GM12878 (cell line): ENCODE measurements at regions not wholly inside any gene's neighbourhood (a gene's known extent, or its start where the extent isn't known, plus 50 kb on each side); places are given as distances from the start of the nearest gene placed in this dataset.

Source experiments
- ATAC-seq: fragments of 200-7000 bp; cut with Tn5 transposase; 3 replicates; pipeline ENCODE4 v1.9.1; 2020; ENCODE audit warnings: mild to moderate bottlenecking, moderate library complexity
- BruUV-seq: library from RNA; stranded (reverse); fragments of 400-500 nt; replicated peaks from 2 replicates; lab custom pipeline; 2021; lab: Mats Ljungman, UMichigan
- CTCF ChIA-PET: fragments of 300-600 bp; sonication (Branson Sonifier 250); formaldehyde crosslinking; extraction: SDS; loops from one replicate; lab custom pipeline; 2021; ENCODE audit warnings: inconsistent platforms; lab: Yijun Ruan, JAX
- POLR2A ChIA-PET: fragments of 350-600 bp; formaldehyde crosslinking; extraction: SDS; loops from one replicate; lab custom pipeline; 2021; ENCODE audit warnings: inconsistent platforms; lab: Charles Lee
- RAD21 ChIA-PET: fragments of 300-600 bp; sonication (Branson Sonifier 250); formaldehyde crosslinking; loops from one replicate; lab custom pipeline; 2023; ENCODE audit warnings: antibody characterized with exemption; ENCODE audit not compliant: unreplicated experiment; lab: Charles Lee
- SMC1A ChIA-PET: fragments of 300-600 bp; sonication (Branson Sonifier 250); formaldehyde crosslinking; loops from one replicate; lab custom pipeline; 2023; ENCODE audit not compliant: unreplicated experiment, uncharacterized antibody; lab: Charles Lee
- DNase-seq: peaks from one replicate; pipeline ENCODE4 v3.0.0-alpha.2; 2011; ENCODE audit warnings: low read depth, low spot score
- FAIRE-seq: peaks from 3 replicates; lab custom pipeline; 2011; peaks lifted over from hg19 to GRCh38; lab: Jason Lieb, UNC
- H2AFZ ChIP-seq: 2 replicates; pipeline ENCODE4 v1.6.0; 2011; ENCODE audit warnings: low read depth, low read length, control low read depth; ENCODE audit not compliant: control insufficient read depth
- H3K27ac ChIP-seq: 2 replicates; pipeline ENCODE4 v1.5.1; 2011; ENCODE audit warnings: control low read depth; ENCODE audit not compliant: control insufficient read depth, insufficient read depth
- H3K27me3 ChIP-seq, 2 experiments: replicated peaks in 1 of 2; 2 replicates each; pipeline versions ENCODE4 v1.6.0 to v1.6.1; 2011; ENCODE audit warnings: low read length in 1 of 2; ENCODE audit not compliant: control insufficient read depth in 2 of 2, insufficient read depth in 2 of 2
- H3K36me3 ChIP-seq, 2 experiments: 2 replicates each; pipeline ENCODE4 v1.5.1; 2011; ENCODE audit warnings: low read length in 1 of 2; ENCODE audit not compliant: control insufficient read depth in 2 of 2, insufficient read depth in 2 of 2
- H3K4me1 ChIP-seq: 2 replicates; pipeline ENCODE4 v1.6.1; 2011; ENCODE audit warnings: mild to moderate bottlenecking, low read length, moderate library complexity, mixed read lengths; ENCODE audit not compliant: control insufficient read depth, insufficient read depth
- H3K4me2 ChIP-seq: 2 replicates; pipeline ENCODE4 v1.6.0; 2011; ENCODE audit warnings: control low read depth; ENCODE audit not compliant: control insufficient read depth, insufficient read depth
- H3K4me3 ChIP-seq: fragments of 200-600 bp; sonication (generic); 2 replicates; pipeline ENCODE4 v1.5.1; 2016
- H3K79me2 ChIP-seq: 2 replicates; pipeline ENCODE4 v1.6.0; 2011; ENCODE audit warnings: low read length; ENCODE audit not compliant: control insufficient read depth, insufficient read depth
- H3K9ac ChIP-seq: 2 replicates; pipeline ENCODE4 v1.8.0; 2011; ENCODE audit warnings: low read length, control low read depth, mixed read lengths; ENCODE audit not compliant: control insufficient read depth, insufficient read depth
- H3K9me3 ChIP-seq: replicated peaks from 3 replicates; pipeline ENCODE4 v1.5.1; 2011; ENCODE audit warnings: mild to moderate bottlenecking, low read length; ENCODE audit not compliant: control insufficient read depth, insufficient read depth
- H4K20me1 ChIP-seq: 2 replicates; pipeline ENCODE4 v1.6.0; 2011; ENCODE audit not compliant: control insufficient read depth, insufficient read depth
- ATF3 ChIP-seq: IDR thresholded peaks from 2 replicates; pipeline ENCODE4 v1.6.1; 2011; ENCODE audit warnings: low read depth, mild to moderate bottlenecking, low read length, moderate library complexity, borderline replicate concordance; ENCODE audit errors: extremely low read depth
- BCL3 ChIP-seq: IDR thresholded peaks from 2 replicates; pipeline ENCODE4 v1.6.1; 2011; ENCODE audit warnings: borderline replicate concordance, low read depth, mild to moderate bottlenecking, moderate library complexity, low read length; ENCODE audit not compliant: insufficient read depth, poor library complexity, severe bottlenecking
- CEBPZ ChIP-seq: fragments of 150-350 bp; IDR thresholded peaks from 2 replicates; pipeline ENCODE4 v1.6.1; 2016; ENCODE audit warnings: low read depth, low read length
- CHD2 ChIP-seq: IDR thresholded peaks from 2 replicates; pipeline ENCODE4 v1.6.1; 2011; ENCODE audit warnings: low read depth, low read length, improper control_type of control experiment, borderline replicate concordance
- FOS ChIP-seq: IDR thresholded peaks from 3 replicates; pipeline ENCODE4 v1.6.1; 2011; ENCODE audit warnings: borderline replicate concordance; ENCODE audit not compliant: insufficient read length; ENCODE audit errors: extremely low read depth
- IKZF1 ChIP-seq: fragments of 450-650 bp; conservative IDR thresholded peaks from 2 replicates; pipeline ENCODE4 v1.6.1; 2017; ENCODE audit warnings: antibody characterized with exemption, mild to moderate bottlenecking
- IRF3 ChIP-seq: fragments of 450-650 bp; IDR thresholded peaks from 2 replicates; pipeline ENCODE4 v1.6.1; 2014; ENCODE audit warnings: mild to moderate bottlenecking
- PAX8 ChIP-seq: fragments of 450-650 bp; IDR thresholded peaks from 2 replicates; pipeline ENCODE4 v1.6.1; 2017; ENCODE audit warnings: mild to moderate bottlenecking, moderate library complexity
- PML ChIP-seq: IDR thresholded peaks from 2 replicates; pipeline ENCODE4 v1.6.1; 2012; ENCODE audit warnings: low read length, inconsistent platforms
- RBBP5 ChIP-seq: fragments of 200-600 bp; sonication (generic); conservative IDR thresholded peaks from 2 replicates; pipeline ENCODE4 v1.6.1; 2016
- SMAD5 ChIP-seq: IDR thresholded peaks from 2 replicates; pipeline ENCODE4 v1.6.1; 2016; ENCODE audit warnings: antibody characterized with exemption, low read depth
- SREBF2 ChIP-seq: IDR thresholded peaks from 2 replicates; pipeline ENCODE4 v1.6.1; 2012; ENCODE audit warnings: mild to moderate bottlenecking, low read length
- TBL1XR1 ChIP-seq: IDR thresholded peaks from 2 replicates; pipeline ENCODE4 v1.6.1; 2012; ENCODE audit warnings: low read depth, low read length, improper control_type of control experiment
- ZNF592 ChIP-seq: fragments of 450-650 bp; IDR thresholded peaks from 2 replicates; pipeline ENCODE4 v1.6.1; 2017; ENCODE audit warnings: mild to moderate bottlenecking, moderate library complexity
- WGBS: methylation state at CpG from one replicate; pipeline ENCODE4 v1.1.6; 2016; ENCODE audit warnings: low lambda C conversion rate; ENCODE audit not compliant: insufficient replicate concordance, insufficient coverage; ENCODE audit errors: missing lambda C conversion rate; 5-methylcytosine and 5-hydroxymethylcytosine counted together
- in situ Hi-C: fragments of 300-500 bp; cut with MboI; formaldehyde crosslinking; loops from 9 replicates; pipeline ENCODE4 v1.14.3; 2018; ENCODE audit warnings: mixed read lengths
- intact Hi-C: fragments of 100-400 bp; cut with micrococcal nuclease; formaldehyde crosslinking; loops from one replicate; pipeline ENCODE4 v1.14.2; 2022; ENCODE audit not compliant: unreplicated experiment

- TF ChIP-seq CEBPZ (no peak), CHD2 (no peak), SREBF2 (no peak), ZNF592 (no peak), PAX8 (no peak), SMAD5 (no peak)
- TF ChIP-seq, all 136 proteins: peak for 0
Observed at GRCh38 chr10:128500642-128501041, 374.4 kb upstream of the MKI67 start (continued).

GRCh38 chr10:128505346-128505745 is 379.1 kb upstream of the MKI67 start:
- no peaks in the 10 kb centered on the region for H3K9me3 ChIP-seq
- no peak overlapping the region for H3K4me3 ChIP-seq
- in situ Hi-C loops = no loop called here
- no peaks in the 10 kb centered on the region for H3K27me3 ChIP-seq
- no peak overlapping the region for H3K9ac ChIP-seq
- no peak overlapping the region for H3K4me2 ChIP-seq
- ChIA-PET POLR2A (no interaction called here), CTCF (no interaction called here), SMC1A (no interaction called here), RAD21 (no interaction called here)
- H3K27ac ChIP-seq = no peak overlapping the region
- no peaks in the 10 kb centered on the region for H4K20me1 ChIP-seq
- no peak for ATAC-seq
- 24% methylated on average over 6 of the region's 6 CpGs for WGBS
- H3K79me2 ChIP-seq = no peaks in the 10 kb centered on the region
- H2AFZ ChIP-seq = no peak overlapping the region
- intact Hi-C loops = no loop called here
- no peak for FAIRE-seq
- no peaks in the 10 kb centered on the region for H3K4me1 ChIP-seq
- no peak for DNase-seq
- no peaks in the 10 kb centered on the region for H3K36me3 ChIP-seq
- no TSS peak for BruUV-seq
- TF ChIP-seq TBL1XR1 (no peak), IRF3 (no peak), ATF3 (no peak), FOS (no peak), RBBP5 (no peak), BCL3 (no peak), PML (no peak), IKZF1 (no peak)
